H7 (cell line): ENCODE measurements at regions not wholly inside any gene's neighbourhood (a gene's known extent, or its start where the extent isn't known, plus 50 kb on each side); places are given as distances from the start of the nearest gene placed in this dataset.
"Not testable (repeated sequence)": the region's sequence is repeated elsewhere in the genome, so short reads cannot be mapped to it uniquely, and the experiment has no call there.

Experiments
- DNase-seq: peaks from one replicate; pipeline ENCODE4 v3.0.0; 2012
- H3K27me3 ChIP-seq: 2 replicates; pipeline ENCODE4 v1.6.0; 2011; ENCODE audit warnings: mild to moderate bottlenecking, low read length; ENCODE audit not compliant: control insufficient read depth, insufficient read depth
- H3K36me3 ChIP-seq: replicated peaks from 2 replicates; pipeline ENCODE4 v1.5.1; 2011; ENCODE audit warnings: low read length; ENCODE audit not compliant: control insufficient read depth, insufficient read depth
- H3K4me3 ChIP-seq: 2 replicates; pipeline ENCODE4 v1.5.1; 2011; ENCODE audit warnings: low read depth, mild to moderate bottlenecking, control low read depth, low read length, moderate library complexity; ENCODE audit not compliant: insufficient read depth

DNA sequence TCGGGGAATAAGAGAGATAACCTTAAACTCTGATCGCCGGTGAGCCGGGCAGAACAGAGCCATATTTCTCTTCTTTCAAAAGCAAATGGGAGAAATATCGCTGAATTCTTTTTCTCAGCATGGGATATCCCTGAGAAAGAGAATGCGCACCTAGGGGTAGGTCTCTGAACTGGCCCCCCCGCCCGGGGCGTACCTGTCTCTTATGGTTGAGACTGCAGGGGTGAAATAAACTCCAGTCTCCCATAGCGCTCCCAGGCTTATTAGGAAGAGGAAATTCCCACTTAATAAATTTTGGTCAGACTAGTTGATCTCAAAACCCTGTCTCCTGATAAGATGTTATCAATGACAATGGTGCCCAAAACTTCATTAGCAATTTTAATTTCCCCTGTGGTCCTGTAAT, 58.8 kb upstream of the ADAMTS5 start:
- H3K4me3 ChIP-seq, H3K36me3 ChIP-seq, DNase-seq, H3K27me3 ChIP-seq: not testable (repeated sequence)

DNA sequence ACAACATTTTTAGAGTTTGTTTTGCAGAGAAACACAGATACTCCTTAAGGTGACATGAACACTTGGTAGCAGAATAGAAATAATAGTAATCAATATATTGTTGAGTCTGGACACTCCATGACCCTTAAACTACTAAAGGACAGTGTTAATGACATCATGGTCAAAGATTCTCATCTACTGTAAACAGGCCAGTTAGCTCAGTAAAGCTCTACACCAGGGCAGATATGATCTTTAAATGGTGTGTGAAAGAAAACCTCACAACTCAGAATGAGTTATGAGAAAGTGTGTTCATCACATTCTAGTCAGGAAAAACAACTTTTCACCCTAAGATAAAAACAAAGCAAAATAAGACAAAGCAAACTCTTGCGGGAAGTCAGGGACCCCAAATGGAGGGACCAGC, 58.1 kb upstream of the ADAMTS5 start:
- Histone ChIP-seq H3K36me3 (no peaks in the 10 kb centered on the region), H3K4me3 (no peak overlapping the region), H3K27me3 (no peaks in the 10 kb centered on the region)
- DNase-seq: no peak

DNA sequence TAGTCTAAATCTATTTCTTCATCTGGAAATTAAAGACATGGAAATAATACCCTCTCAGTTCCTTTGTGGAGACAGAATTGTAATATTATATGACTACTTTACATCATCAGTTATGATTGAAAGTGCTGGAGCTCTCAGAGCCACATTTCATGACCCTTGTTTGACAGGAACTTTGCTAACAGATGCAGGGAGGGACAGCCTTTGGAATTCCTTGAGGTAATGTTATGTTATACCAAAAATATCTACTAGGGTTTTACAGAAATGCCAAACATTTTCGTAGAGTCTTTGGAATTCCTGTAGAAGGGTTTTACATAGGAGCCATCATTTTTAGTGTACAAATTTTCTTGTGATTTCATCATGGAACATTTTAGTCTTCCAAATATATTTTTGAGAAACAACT, 57.4 kb upstream of the ADAMTS5 start:
- H3K36me3 ChIP-seq: no peaks in the 10 kb centered on the region

DNA sequence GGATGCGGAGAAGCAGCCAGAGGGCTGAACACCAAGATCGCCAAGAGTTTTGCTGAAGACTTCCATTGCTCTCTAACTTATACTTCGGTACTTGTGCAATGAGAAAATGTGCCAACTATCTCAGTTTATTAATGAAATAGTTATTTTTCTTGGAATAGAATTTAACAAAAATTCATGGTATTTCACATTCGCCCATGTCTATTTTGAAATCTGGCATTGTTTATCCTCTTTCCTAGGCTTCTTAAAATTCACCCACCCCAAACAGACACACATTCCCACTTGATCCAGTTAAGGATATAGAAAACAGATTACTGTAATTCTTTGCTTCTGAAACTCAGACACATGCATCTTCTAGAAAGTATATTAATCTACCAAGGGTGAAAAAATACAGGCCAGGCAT, 56.3 kb upstream of the ADAMTS5 start:
- H3K36me3 ChIP-seq: no peaks in the 10 kb centered on the region
- no peak overlapping the region for H3K4me3 ChIP-seq
- no peaks in the 10 kb centered on the region for H3K27me3 ChIP-seq
- DNase-seq: no peak

More for the DNA sequence above, 57.4 kb upstream of the ADAMTS5 start:
- H3K4me3 ChIP-seq: no peak overlapping the region
- H3K27me3 ChIP-seq: no peaks in the 10 kb centered on the region
- DNase-seq: no peak

DNA sequence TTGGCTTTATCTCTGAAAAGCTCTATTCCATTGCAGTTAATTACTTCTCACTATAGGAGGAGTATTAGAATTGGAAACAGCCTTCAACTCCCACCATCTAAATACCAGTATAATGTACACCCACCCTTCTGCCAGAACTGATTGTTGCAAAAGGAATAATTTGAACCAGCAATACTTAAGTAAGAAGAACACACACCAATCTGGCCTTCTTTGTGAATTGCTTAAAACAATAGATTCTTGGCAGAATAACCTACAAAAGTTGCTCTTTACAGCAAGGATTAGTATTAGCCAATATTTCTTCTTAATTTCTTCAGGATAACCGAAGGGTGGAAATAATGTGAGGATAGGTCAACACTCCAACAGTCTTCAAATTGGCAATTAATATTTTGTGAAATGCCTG, 54.9 kb upstream of the ADAMTS5 start:
- no peaks in the 10 kb centered on the region for H3K36me3 ChIP-seq

DNA sequence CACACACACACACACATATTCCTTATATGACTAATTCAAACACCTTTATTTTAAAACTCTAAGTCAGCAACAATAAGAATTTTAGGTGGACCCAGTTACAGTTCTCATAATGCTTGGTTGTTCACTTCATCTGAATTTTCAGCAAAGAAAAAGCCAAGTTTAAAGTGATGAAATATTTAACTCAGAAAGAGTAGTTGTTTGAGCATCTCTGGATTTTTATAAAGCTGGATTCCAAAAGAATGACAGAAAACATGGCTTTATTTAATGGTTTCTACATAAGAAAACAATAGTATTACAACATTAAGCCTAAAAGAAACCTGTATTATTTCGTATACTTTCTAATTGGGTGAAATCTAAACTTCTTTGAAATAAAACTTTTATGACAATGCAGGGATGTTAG, 54.2 kb upstream of the ADAMTS5 start:
- no peaks in the 10 kb centered on the region for H3K27me3 ChIP-seq
- DNase-seq: no peak
- no peak overlapping the region for H3K4me3 ChIP-seq
- H3K36me3 ChIP-seq: no peaks in the 10 kb centered on the region

More for the DNA sequence above, 54.9 kb upstream of the ADAMTS5 start:
- Histone ChIP-seq H3K27me3 (no peaks in the 10 kb centered on the region), H3K4me3 (no peak overlapping the region)
- no peak for DNase-seq

DNA sequence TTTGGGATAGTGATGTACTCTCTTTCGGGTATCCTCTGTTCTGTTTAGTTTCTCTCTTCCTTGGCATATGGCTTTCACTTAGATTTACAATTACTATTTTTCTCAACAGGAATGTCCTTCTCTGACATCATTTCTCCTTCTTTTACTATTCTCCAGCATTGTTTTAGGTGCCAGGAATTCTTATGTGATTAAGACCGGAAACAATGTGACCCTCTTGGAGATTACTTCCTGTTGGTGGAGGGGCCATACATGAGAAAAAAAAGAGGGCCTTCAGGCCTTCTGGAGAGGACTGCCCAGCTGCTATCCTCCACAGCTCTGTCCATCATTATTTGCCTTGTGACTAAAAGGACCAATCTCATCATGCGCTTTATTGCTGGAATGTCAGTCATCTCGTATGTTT, 50.4 kb upstream of the ADAMTS5 start:
- DNase-seq: no peak
- H3K27me3 ChIP-seq: no peaks in the 10 kb centered on the region
- no peak overlapping the region for H3K4me3 ChIP-seq
- H3K36me3 ChIP-seq: no peaks in the 10 kb centered on the region
